Mesodermal cell (in vitro differentiated cells): ENCODE measurements at regions not wholly inside any gene's neighbourhood (a gene's known extent, or its start where the extent isn't known, plus 50 kb on each side); places are given as distances from the start of the nearest gene placed in this dataset.

Experiments
- H3K27ac ChIP-seq: 2 replicates; pipeline ENCODE4 v1.7.0; 2013; ENCODE audit warnings: mild to moderate bottlenecking, low read depth, low read length, moderate library complexity; ENCODE audit not compliant: severe bottlenecking
- H3K36me3 ChIP-seq: 2 replicates; pipeline ENCODE4 v1.7.1; 2013; ENCODE audit warnings: mild to moderate bottlenecking, low read length, moderate library complexity; ENCODE audit not compliant: control insufficient read depth, insufficient read depth
- H3K4me1 ChIP-seq: one replicate; pipeline ENCODE4 v1.7.1; 2013; ENCODE audit warnings: mild to moderate bottlenecking, low read length; ENCODE audit not compliant: insufficient read depth, control insufficient read depth, poor library complexity, severe bottlenecking
- H3K4me3 ChIP-seq: 2 replicates; pipeline ENCODE4 v1.7.0; 2013; ENCODE audit warnings: low read length, control low read depth, mild to moderate bottlenecking; ENCODE audit not compliant: insufficient read depth, poor library complexity, severe bottlenecking; ENCODE audit errors: extremely low read depth
- H3K9me3 ChIP-seq: 2 replicates; pipeline ENCODE4 v1.7.1; 2013; ENCODE audit warnings: mild to moderate bottlenecking, low read length, moderate library complexity; ENCODE audit not compliant: control insufficient read depth
- WGBS, 2 experiments: methylation state at CpG; one replicate each; pipeline ENCODE4 v1.1.5; 2013; ENCODE audit warnings: missing lambda C conversion rate in 2 of 2; ENCODE audit not compliant: insufficient coverage in 2 of 2; 5-methylcytosine and 5-hydroxymethylcytosine counted together

DNA sequence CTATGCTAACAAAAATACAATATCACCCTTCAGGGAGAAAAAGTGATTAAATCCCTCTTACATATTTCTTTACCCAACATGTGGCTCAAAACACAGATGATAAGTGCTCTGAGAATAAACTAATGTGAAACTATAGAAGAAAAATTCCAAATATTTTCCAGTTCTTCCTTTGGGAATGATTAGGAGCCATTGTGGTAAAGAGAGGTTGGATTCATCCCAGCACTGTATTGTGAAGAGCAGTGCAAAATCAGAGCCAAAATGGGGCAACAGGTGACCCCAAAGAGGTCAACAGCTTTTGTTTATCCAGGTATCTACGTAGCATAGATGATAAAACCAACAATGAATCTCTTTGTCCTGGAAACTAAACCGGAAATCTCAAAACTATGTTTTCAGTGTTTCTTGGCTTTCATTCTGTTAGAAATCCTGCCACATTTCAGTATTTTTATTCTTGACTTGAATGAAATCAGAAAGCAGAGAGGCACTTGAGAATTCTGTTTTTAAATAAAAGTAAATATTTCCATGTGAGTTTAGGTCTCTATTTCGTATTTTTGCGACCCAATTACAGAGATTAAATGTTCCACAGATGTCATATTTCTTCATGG is 120.4 kb upstream of the FST start:
- no peaks in the 10 kb centered on the region for H3K36me3 ChIP-seq
- 100% methylated on average over 1 to 2 of the region's 4 CpGs for WGBS, 2 experiments
- no peak overlapping the region for H3K4me3 ChIP-seq
- H3K9me3 ChIP-seq = no peaks in the 10 kb centered on the region
- H3K27ac ChIP-seq = no peak overlapping the region
- no peaks in the 10 kb centered on the region for H3K4me1 ChIP-seq

DNA sequence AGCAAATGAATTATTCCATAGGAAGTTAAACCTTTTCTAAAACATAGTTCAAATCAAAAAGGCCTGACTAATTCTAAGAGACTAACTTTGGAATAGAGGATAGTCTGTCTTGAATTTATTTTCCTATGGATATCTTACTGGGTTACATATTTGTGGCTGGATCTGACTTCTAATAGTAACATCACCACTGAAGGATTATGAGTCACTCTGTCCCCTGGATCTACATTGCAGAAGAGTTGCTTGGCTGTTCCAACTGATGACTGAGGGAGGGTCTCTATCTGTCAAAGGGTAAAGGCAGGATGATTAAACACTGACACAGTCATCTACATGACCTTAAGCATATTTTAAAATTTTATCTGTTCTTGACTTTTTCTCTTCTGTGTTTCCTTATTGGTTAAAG is 119.6 kb upstream of the FST start:
- H3K9me3 ChIP-seq = no peaks in the 10 kb centered on the region
- no peak overlapping the region for H3K4me3 ChIP-seq
- no peaks in the 10 kb centered on the region for H3K4me1 ChIP-seq
- no peak overlapping the region for H3K27ac ChIP-seq
- no peaks in the 10 kb centered on the region for H3K36me3 ChIP-seq

DNA sequence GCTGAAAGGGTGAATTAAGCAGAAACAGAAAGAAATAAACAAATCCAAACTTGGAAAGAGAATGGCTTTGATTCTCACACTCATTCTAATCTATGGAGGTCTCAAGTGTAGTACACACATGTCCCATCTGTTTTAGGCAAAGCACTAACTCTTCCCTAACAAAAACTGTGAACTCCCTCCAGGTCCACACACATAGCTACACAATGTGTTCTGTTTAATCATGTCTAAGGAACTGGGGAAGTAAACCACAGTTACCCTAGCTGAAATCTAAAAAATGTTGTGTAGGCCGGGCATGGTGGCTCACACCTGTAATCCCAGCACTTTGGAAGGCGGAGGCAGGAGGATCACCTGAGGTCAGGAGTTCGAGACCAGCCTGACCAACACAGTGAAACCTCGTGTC is 118.7 kb upstream of the FST start:
- no peaks in the 10 kb centered on the region for H3K4me1 ChIP-seq

DNA sequence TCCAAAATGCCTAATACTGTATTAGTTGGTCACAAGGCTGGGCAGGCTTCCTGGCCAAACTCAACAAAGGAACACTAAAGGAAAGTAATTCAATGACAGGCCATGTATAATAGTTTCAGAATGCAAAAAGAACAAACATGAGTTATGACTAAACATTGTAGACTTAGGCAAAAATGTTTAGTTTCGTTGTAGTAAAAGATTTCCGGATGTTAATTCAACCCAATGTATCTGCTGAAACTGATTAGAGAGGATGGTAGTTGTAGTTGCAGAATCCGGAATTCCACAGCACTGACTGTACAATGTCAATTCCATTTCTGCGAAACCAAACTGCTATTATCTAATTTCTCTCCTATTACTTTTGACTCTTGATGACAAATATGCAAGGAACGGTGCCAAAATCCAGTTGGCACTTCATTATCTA is 117.9 kb upstream of the FST start:
- WGBS, 2 experiments = 90 to 94% methylated on average over 2 of the region's 5 CpGs
- Histone ChIP-seq H3K4me1 (no peaks in the 10 kb centered on the region), H3K9me3 (no peaks in the 10 kb centered on the region), H3K36me3 (no peaks in the 10 kb centered on the region), H3K4me3 (no peak overlapping the region), H3K27ac (no peak overlapping the region)

More for the DNA sequence above, 118.7 kb upstream of the FST start:
- WGBS, 2 experiments = 85 to 91% methylated on average over 3 to 4 of the region's 4 CpGs
- Histone ChIP-seq H3K27ac (no peak overlapping the region), H3K4me3 (no peak overlapping the region), H3K36me3 (no peaks in the 10 kb centered on the region), H3K9me3 (no peaks in the 10 kb centered on the region)

DNA sequence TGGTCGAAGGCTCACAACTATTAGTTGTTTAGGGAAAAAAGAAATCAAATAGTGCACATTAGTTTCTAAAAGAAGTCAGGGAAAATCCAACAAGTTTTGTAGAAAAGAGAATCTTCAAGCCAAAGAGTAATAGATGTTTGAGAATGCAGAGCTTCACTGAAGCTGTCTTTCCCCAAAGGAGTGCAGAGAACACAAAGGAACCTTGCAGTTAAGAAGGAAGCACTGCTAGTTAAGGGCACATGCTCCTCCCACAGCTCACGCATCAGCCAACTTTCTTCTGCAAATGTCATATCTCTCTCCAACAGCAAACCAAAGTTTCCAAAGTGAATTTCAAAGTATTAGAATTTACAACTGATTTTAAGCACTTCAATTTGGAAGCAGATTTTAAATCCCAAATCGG is 116.4 kb upstream of the FST start:
- Histone ChIP-seq H3K4me1 (no peaks in the 10 kb centered on the region), H3K4me3 (no peak overlapping the region), H3K27ac (no peak overlapping the region), H3K9me3 (no peaks in the 10 kb centered on the region), H3K36me3 (no peaks in the 10 kb centered on the region)
- WGBS, 2 experiments = 92% methylated on average over 2 of the region's 3 CpGs; no CpG with 5 or more reads in 1 of the 2 experiments

DNA sequence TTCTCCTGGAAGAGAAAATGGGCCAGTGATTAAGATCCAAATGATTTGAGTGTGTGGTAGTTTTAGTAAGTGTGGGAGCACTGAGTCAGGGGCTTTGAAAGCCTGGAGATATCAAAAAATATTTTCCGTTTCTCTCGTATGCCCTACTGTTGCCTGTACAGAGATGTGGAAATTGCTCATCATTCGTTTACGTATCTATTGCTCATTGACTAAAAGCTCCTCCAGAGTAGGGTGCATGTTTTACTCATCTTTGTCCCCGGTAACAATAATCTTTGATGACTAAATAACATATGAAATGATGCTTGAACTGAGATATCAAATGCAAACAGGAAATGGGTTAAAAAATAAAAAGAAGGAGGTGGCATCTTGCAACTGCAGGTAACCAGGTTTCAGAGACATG is 114.2 kb upstream of the FST start:
- Histone ChIP-seq H3K27ac (no peak overlapping the region), H3K4me1 (no peaks in the 10 kb centered on the region), H3K9me3 (no peaks in the 10 kb centered on the region), H3K4me3 (no peak overlapping the region), H3K36me3 (no peaks in the 10 kb centered on the region)
- 92 to 100% methylated on average over 3 to 4 of the region's 5 CpGs for WGBS, 2 experiments

DNA sequence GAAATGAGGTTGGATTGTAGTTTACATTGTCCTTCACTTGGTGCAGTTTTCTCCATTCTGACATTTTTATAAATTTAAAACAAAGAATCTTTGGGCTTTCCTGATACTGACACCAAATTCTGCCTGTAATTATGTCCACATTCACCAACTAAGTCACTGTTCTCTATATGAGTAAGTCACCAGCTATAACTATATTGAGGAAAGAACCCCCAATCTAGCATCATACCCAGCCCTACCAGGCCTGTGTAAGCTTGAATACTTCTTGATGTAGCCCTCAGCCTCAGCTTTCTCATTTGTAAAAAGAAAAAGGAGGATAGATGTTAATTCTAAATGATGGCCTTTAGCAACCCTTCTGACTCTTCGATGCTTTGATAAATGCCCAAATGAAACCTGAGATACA is 112.7 kb upstream of the FST start:
- Histone ChIP-seq H3K4me3 (no peak overlapping the region), H3K27ac (no peak overlapping the region), H3K36me3 (no peaks in the 10 kb centered on the region), H3K4me1 (no peaks in the 10 kb centered on the region), H3K9me3 (no peaks in the 10 kb centered on the region)
- WGBS, 2 experiments = 100% methylated on average over 1 of the region's 1 CpG

DNA sequence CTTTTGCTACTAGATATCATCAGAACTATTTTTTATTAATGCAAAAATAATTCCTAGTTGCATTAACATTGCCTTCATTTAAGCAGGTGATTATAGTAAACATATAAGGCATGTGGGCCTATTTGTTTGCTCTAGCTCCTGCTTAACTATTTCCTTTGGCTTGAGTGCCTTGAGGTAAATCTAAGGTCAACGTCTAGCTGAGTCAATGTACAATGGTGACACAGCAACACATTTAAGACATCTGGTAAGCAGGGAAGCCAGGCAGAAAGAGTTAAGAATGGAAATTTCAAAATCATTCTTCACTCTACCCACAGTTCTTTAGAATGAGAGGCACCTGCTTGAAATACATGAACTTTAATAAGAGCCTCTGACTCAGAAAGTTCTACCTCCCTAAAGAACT is 111.9 kb upstream of the FST start:
- H3K36me3 ChIP-seq = no peaks in the 10 kb centered on the region

DNA sequence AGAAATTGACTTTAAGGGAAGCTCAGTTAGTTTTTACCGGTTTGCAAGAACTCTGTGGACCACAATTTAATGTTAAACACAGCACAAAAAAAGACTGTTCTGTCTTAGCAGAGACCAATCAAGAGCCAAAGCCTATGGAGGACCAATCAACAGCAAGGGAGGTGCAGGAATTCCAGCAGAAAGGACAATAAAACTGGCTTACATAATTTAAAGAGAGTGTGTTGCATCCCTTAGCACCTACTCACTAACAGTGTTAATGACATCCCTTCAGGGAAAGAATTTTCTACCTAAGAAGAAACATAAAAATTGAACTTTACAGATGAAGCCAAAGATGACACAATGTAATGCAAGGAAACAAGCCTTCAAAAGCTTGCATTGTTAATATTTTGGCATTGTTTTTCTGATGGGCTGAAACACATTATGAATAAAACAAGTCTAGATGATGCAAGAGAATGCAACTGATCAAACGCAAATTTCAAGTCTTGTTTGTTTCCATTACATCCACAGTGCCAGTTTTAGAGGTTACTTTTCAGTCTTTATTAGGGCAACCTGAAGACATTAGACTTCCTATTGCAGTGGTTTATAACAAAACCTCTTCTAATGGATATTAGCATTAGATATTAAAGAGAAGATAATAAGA is 111.3 kb upstream of the FST start:
- no peak overlapping the region for H3K4me3 ChIP-seq
- H3K36me3 ChIP-seq = no peaks in the 10 kb centered on the region
- no peaks in the 10 kb centered on the region for H3K4me1 ChIP-seq
- H3K27ac ChIP-seq = no peak overlapping the region
- 100% methylated on average over 2 of the region's 2 CpGs; no CpG with 5 or more reads in 1 of the 2 experiments for WGBS, 2 experiments
- no peaks in the 10 kb centered on the region for H3K9me3 ChIP-seq

More for the DNA sequence above, 111.9 kb upstream of the FST start:
- WGBS, 2 experiments = no CpG with 5 or more reads among the region's 1 CpG
- H3K4me1 ChIP-seq = no peaks in the 10 kb centered on the region
- H3K4me3 ChIP-seq = no peak overlapping the region
- no peak overlapping the region for H3K27ac ChIP-seq
- H3K9me3 ChIP-seq = no peaks in the 10 kb centered on the region

DNA sequence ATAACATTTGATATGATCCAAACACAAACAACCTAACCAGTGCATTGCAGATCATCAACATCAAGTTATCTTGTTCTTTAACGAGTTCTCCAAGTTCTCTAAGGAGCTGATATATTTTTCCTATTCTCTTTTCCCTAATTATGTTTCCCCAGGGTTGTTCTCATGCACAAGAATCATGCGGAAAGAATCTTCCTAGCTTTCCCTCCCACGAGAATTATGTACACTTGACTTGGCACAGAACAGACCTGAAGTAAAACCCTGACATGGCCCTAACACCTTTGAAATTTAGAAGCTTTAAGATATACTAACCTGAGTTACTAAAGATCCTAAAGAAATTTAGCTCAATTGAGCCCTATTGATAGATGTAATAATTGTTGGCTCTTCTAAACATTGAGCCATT is 110.7 kb upstream of the FST start:
- no peak overlapping the region for H3K4me3 ChIP-seq
- no peak overlapping the region for H3K27ac ChIP-seq
- H3K36me3 ChIP-seq = no peaks in the 10 kb centered on the region
- H3K4me1 ChIP-seq = no peaks in the 10 kb centered on the region
- H3K9me3 ChIP-seq = no peaks in the 10 kb centered on the region
- WGBS, 2 experiments = 22 to 85% methylated on average over 1 to 3 of the region's 3 CpGs

DNA sequence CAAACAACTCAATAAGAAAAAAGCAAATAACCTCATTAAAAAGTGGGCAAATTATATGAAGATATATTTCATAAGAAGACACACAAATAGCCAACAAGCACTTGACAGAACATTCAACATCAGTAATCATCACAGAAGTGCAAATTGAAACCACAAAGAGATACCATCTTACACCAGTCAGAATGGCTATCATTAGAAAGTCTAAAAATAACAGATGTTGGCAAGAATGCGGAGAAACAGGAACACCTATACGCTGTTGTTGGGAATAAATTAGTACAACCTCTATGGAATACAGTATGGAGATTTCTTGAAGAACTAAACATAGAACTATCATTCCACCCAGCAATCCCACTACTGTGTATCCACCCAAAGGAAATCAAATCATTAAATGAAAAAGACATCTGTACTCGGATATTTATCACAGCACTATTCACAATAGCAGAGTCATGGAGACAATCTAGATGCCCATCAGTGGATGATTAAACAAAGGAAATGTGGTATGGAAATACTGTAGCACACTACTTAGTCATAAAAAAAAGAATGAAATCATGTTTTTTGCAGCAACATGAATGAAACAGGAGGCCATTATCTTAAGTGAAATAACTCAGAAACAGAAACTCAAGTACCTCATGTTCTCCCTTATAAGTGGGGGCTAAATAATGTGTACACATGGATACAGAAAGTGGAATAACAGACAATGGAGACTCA is 106.8 kb upstream of the FST start:
- no peak overlapping the region for H3K27ac ChIP-seq
- H3K4me1 ChIP-seq = no peaks in the 10 kb centered on the region
- H3K9me3 ChIP-seq = no peaks in the 10 kb centered on the region
- no peak overlapping the region for H3K4me3 ChIP-seq
- 100% methylated on average over 1 of the region's 3 CpGs; no CpG with 5 or more reads in 1 of the 2 experiments for WGBS, 2 experiments
- H3K36me3 ChIP-seq = no peaks in the 10 kb centered on the region
